PC-9 (cell line): ENCODE measurements at regions not wholly inside any gene's neighbourhood (a gene's known extent, or its start where the extent isn't known, plus 50 kb on each side); places are given as distances from the start of the nearest gene placed in this dataset.

Source experiments
- BruUV-seq: library from RNA; stranded (reverse); fragments of 400-500 nt; replicated peaks from 2 replicates; lab custom pipeline; 2021; lab: Mats Ljungman, UMichigan
- CTCF ChIA-PET: fragments of 300-600 bp; sonication (Branson Sonifier 250); formaldehyde crosslinking; loops from one replicate; lab custom pipeline; 2022; ENCODE audit warnings: antibody characterized with exemption; lab: Charles Lee
- POLR2A ChIA-PET: fragments of 300-600 bp; sonication (Branson Sonifier 250); formaldehyde crosslinking; loops from one replicate; lab custom pipeline; 2022; ENCODE audit warnings: antibody characterized with exemption; ENCODE audit not compliant: unreplicated experiment; lab: Charles Lee
- DNase-seq, 2 experiments: peaks; one replicate each; pipeline versions ENCODE4 v3.0.0 to v3.0.0-alpha.2; 2015 to 2022; ENCODE audit warnings: mixed read lengths in 1 of 2
- H2AFZ ChIP-seq: fragments of 200-600 bp; sonication (generic); 2 replicates; pipeline ENCODE4 v1.8.1; 2017; ENCODE audit warnings: antibody characterized with exemption
- H3F3A ChIP-seq: fragments of 200-600 bp; sonication (generic); 2 replicates; pipeline ENCODE4 v1.8.1; 2017; ENCODE audit warnings: antibody characterized with exemption, mild to moderate bottlenecking, low read depth; ENCODE audit not compliant: insufficient read depth
- H3K27ac ChIP-seq: fragments of 200-600 bp; sonication (generic); 2 replicates; pipeline ENCODE4 v1.6.1; 2016; ENCODE audit warnings: mixed run types
- H3K27me3 ChIP-seq: fragments of 200-600 bp; sonication (generic); 2 replicates; pipeline ENCODE4 v1.6.1; 2016; ENCODE audit warnings: low read depth, mixed run types; ENCODE audit not compliant: insufficient read depth
- H3K36me3 ChIP-seq: fragments of 200-600 bp; sonication (generic); 2 replicates; pipeline ENCODE4 v1.6.1; 2016; ENCODE audit warnings: low read depth, mixed run types
- H3K4me1 ChIP-seq: fragments of 200-600 bp; sonication (generic); replicated peaks from 2 replicates; pipeline ENCODE4 v1.6.1; 2016; ENCODE audit warnings: mixed run types; ENCODE audit not compliant: insufficient read depth
- H3K4me2 ChIP-seq: fragments of 200-600 bp; sonication (generic); 2 replicates; pipeline ENCODE4 v1.6.1; 2017; ENCODE audit warnings: mixed run types
- H3K4me3 ChIP-seq: fragments of 200-600 bp; sonication (generic); 2 replicates; pipeline ENCODE4 v1.6.1; 2016; ENCODE audit warnings: mixed run types
- H3K79me2 ChIP-seq: fragments of 200-600 bp; sonication (generic); 2 replicates; pipeline ENCODE4 v1.6.1; 2017; ENCODE audit warnings: low read depth, mixed run types
- H3K9me2 ChIP-seq: fragments of 200-600 bp; sonication (generic); 2 replicates; pipeline ENCODE4 v1.8.1; 2017; ENCODE audit warnings: mild to moderate bottlenecking; ENCODE audit not compliant: insufficient read depth
- H3K9me3 ChIP-seq: fragments of 200-600 bp; sonication (generic); 2 replicates; pipeline ENCODE4 v1.8.1; 2016; ENCODE audit warnings: low read depth; ENCODE audit not compliant: insufficient read depth
- H4K20me1 ChIP-seq: fragments of 200-600 bp; sonication (generic); 2 replicates; pipeline ENCODE4 v1.8.1; 2017; ENCODE audit not compliant: insufficient read depth
- CTCF ChIP-seq: fragments of 200-600 bp; sonication (generic); conservative IDR thresholded peaks from 2 replicates; pipeline ENCODE4 v1.6.1; 2017; ENCODE audit warnings: mixed run types, antibody characterized with exemption, mild to moderate bottlenecking, moderate library complexity
- EZH2 ChIP-seq: fragments of 200-600 bp; sonication (generic); IDR thresholded peaks from 2 replicates; pipeline ENCODE4 v1.8.0; 2017; ENCODE audit warnings: antibody characterized with exemption, low read depth
- intact Hi-C: fragments of 100-400 bp; cut with micrococcal nuclease; formaldehyde crosslinking; loops from one replicate; pipeline ENCODE4 v1.10.0; 2022; ENCODE audit not compliant: unreplicated experiment

GRCh38 chr14:98192946-98193345, 1079.1 kb downstream of the BCL11B start:
- BruUV-seq, result no TSS peak
- Histone ChIP-seq H3K79me2 (no peaks in the 10 kb centered on the region), H3K4me3 (no peak overlapping the region), H2AFZ (no peak overlapping the region), H3K9me3 (no peaks in the 10 kb centered on the region), H3K4me1 (no peaks in the 10 kb centered on the region), H3K27me3 (no peaks in the 10 kb centered on the region), H3K27ac (no peak overlapping the region), H3K9me2 (no peaks in the 10 kb centered on the region), H3K4me2 (no peak overlapping the region), H4K20me1 (no peaks in the 10 kb centered on the region), H3K36me3 (no peaks in the 10 kb centered on the region), H3F3A (no peaks in the 10 kb centered on the region)
- intact Hi-C loops, result no loop called here
- ChIA-PET CTCF (no interaction called here), POLR2A (no interaction called here)
- no peak for DNase-seq
- no peak for TF ChIP-seq CTCF
- no peak for TF ChIP-seq EZH2

- no peak for TF ChIP-seq CTCF
- no peak for TF ChIP-seq EZH2
- ChIA-PET CTCF (no interaction called here), POLR2A (no interaction called here)
- intact Hi-C loops, result no loop called here
- Histone ChIP-seq H3F3A (no peaks in the 10 kb centered on the region), H3K27ac (no peak overlapping the region), H3K4me1 (no peaks in the 10 kb centered on the region), H3K4me2 (no peak overlapping the region), H2AFZ (no peak overlapping the region), H3K4me3 (no peak overlapping the region), H4K20me1 (no peaks in the 10 kb centered on the region), H3K9me3 (no peaks in the 10 kb centered on the region), H3K79me2 (no peaks in the 10 kb centered on the region), H3K36me3 (no peaks in the 10 kb centered on the region), H3K9me2 (no peaks in the 10 kb centered on the region), H3K27me3 (no peaks in the 10 kb centered on the region)
- no peak for DNase-seq
- BruUV-seq, result no TSS peak
These were observed 1077.2 kb downstream of the BCL11B start for GRCh38 chr14:98194821-98195220.

GRCh38 chr14:98195256-98195655, 1076.7 kb downstream of the BCL11B start:
- Histone ChIP-seq H3K4me2 (no peak overlapping the region), H2AFZ (no peak overlapping the region), H3K9me2 (no peaks in the 10 kb centered on the region), H3K4me3 (no peak overlapping the region), H4K20me1 (no peaks in the 10 kb centered on the region), H3F3A (no peaks in the 10 kb centered on the region), H3K4me1 (no peaks in the 10 kb centered on the region), H3K27ac (no peak overlapping the region), H3K36me3 (no peaks in the 10 kb centered on the region), H3K27me3 (no peaks in the 10 kb centered on the region), H3K79me2 (no peaks in the 10 kb centered on the region), H3K9me3 (no peaks in the 10 kb centered on the region)
- BruUV-seq, result no TSS peak
- POLR2A ChIA-PET, result no interaction called here
- CTCF ChIA-PET, result no interaction called here
- TF ChIP-seq CTCF (no peak), EZH2 (no peak)
- intact Hi-C loops, result no loop called here
- no peak for DNase-seq
